ENCODE measurements at regions not wholly inside any gene's neighbourhood (a gene's known extent, or its start where the extent isn't known, plus 50 kb on each side); places are given as distances from the start of the nearest gene placed in this dataset.

DNA sequence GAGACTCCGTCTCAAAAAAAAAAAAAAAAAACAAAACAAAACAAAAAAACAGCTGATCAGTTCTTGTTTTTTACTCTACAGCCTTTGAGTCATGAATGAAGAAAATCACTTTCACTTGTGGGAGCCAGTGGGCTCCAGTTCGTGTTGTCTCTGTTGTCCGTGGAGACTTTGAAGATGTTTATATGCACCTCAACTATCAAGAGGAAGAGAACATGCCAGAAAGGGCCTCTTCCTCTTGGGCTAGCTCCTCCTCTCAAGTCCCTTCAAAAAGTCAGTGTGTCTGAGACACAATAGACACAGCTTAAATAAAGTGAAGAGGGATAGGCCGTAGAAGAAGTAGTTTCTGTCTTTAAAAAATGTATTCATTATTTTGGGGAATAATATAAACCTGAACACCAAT, 182.7 kb downstream of the KDR start:
- no peak overlapping the region for H3K27ac ChIP-seq
- no peaks in the 10 kb centered on the region for H3K27me3 ChIP-seq
- no peaks in the 10 kb centered on the region for H3K9me3 ChIP-seq
- H3K4me3 ChIP-seq: no peak overlapping the region
- no peak for DNase-seq
- intact Hi-C loops (cut with DNase I): no loop called here
- no peak overlapping the region for H3K9ac ChIP-seq (ENCODE audit: low read depth in 2 of 2, low read length in 2 of 2)
- TF ChIP-seq CTCF (IDR thresholded peaks at IDR 0.05): no peak
- H3K36me3 ChIP-seq: no peaks in the 10 kb centered on the region
- H3K4me1 ChIP-seq: no peaks in the 10 kb centered on the region

- Histone ChIP-seq H3K27me3 (no peaks in the 10 kb centered on the region), H3K9me3 (no peaks in the 10 kb centered on the region), H3K4me1 (no peaks in the 10 kb centered on the region), H3K9ac (ENCODE audit: low read depth in 2 of 2, low read length in 2 of 2) (no peak overlapping the region), H3K4me3 (no peak overlapping the region), H3K36me3 (no peaks in the 10 kb centered on the region), H3K27ac (no peak overlapping the region)
- TF ChIP-seq CTCF (IDR thresholded peaks at IDR 0.05): no peak
- intact Hi-C loops (cut with DNase I): no loop called here
- DNase-seq: no peak
Observed at GRCh38 chr4:54941994-54942552, 183.3 kb downstream of the KDR start.

GRCh38 chr4:54940996-54941865, 184.2 kb downstream of the KDR start:
- Histone ChIP-seq H3K27ac (no peak overlapping the region), H3K4me3 (no peak overlapping the region), H3K27me3 (no peaks in the 10 kb centered on the region), H3K9ac (ENCODE audit: low read depth in 2 of 2, low read length in 2 of 2) (no peak overlapping the region), H3K4me1 (no peaks in the 10 kb centered on the region), H3K9me3 (no peaks in the 10 kb centered on the region), H3K36me3 (no peaks in the 10 kb centered on the region)
- DNase-seq: no peak
- no peak for TF ChIP-seq CTCF (IDR thresholded peaks at IDR 0.05)
- intact Hi-C loops (cut with DNase I): no loop called here

- no peak overlapping the region for H3K4me3 ChIP-seq
- no peak overlapping the region for H3K27ac ChIP-seq
- H3K27me3 ChIP-seq: no peaks in the 10 kb centered on the region
- no peak overlapping the region for H3K9ac ChIP-seq (ENCODE audit: low read depth in 2 of 2, low read length in 2 of 2)
- TF ChIP-seq CTCF (IDR thresholded peaks at IDR 0.05): no peak
- H3K4me1 ChIP-seq: no peaks in the 10 kb centered on the region
- no peaks in the 10 kb centered on the region for H3K36me3 ChIP-seq
- intact Hi-C loops (cut with DNase I): no loop called here
- no peak for DNase-seq
- no peaks in the 10 kb centered on the region for H3K9me3 ChIP-seq
Observed at GRCh38 chr4:54937501-54937900, 187.9 kb downstream of the KDR start.

- Histone ChIP-seq H3K9ac (ENCODE audit: low read depth in 2 of 2, low read length in 2 of 2) (no peak overlapping the region), H3K9me3 (no peaks in the 10 kb centered on the region), H3K4me3 (no peak overlapping the region), H3K27me3 (no peaks in the 10 kb centered on the region), H3K4me1 (no peaks in the 10 kb centered on the region), H3K27ac (no peak overlapping the region), H3K36me3 (no peaks in the 10 kb centered on the region)
- intact Hi-C loops (cut with DNase I): no loop called here
- TF ChIP-seq CTCF (IDR thresholded peaks at IDR 0.05): no peak
- DNase-seq: no peak
Observed at GRCh38 chr4:54933579-54933978, 191.8 kb downstream of the KDR start.
